ENCODE measurements at regions not wholly inside any gene's neighbourhood (a gene's known extent, or its start where the extent isn't known, plus 50 kb on each side); places are given as distances from the start of the nearest gene placed in this dataset.

DNA sequence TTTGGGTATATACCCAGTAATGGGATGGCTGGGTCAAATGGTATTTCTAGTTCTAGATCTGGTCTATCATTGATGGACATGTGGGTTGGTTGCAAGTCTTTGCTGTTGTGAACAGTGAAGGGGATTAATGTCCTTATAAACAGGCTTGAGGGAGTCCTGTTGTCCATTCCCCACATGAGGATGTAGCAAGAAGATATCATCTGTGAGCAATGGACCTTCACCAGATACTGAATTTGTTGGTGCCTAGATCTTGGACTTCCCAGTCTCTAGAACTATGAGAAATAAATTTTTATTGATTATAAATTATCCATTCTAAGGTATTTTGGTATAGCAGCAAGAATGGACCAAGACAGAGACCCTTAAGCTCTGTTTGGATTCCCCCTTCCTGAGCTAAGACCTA is 72.2 kb upstream of the RELN start:
- TF ChIP-seq YY1 (IDR thresholded peaks at IDR 0.05; ENCODE audit: insufficient read depth, insufficient read length), result no peak
- TF ChIP-seq ZNF274 (IDR thresholded peaks at IDR 0.05; ENCODE audit: low read depth, low read length), result no peak
